ENCODE measurements at regions not wholly inside any gene's neighbourhood (a gene's known extent, or its start where the extent isn't known, plus 50 kb on each side); places are given as distances from the start of the nearest gene placed in this dataset.

- TF ChIP-seq CTCF (IDR thresholded peaks at IDR 0.05) (no peak), POLR2A (IDR thresholded peaks at IDR 0.05) (no peak)
These were observed 988.9 kb upstream of the FLRT2 start for GRCh38 chr14:84541018-84541417.
